IMR-90 (cell line): ENCODE measurements at regions not wholly inside any gene's neighbourhood (a gene's known extent, or its start where the extent isn't known, plus 50 kb on each side); places are given as distances from the start of the nearest gene placed in this dataset.

Source experiments
- MAZ ChIP-seq: IDR thresholded peaks from 2 replicates; pipeline ENCODE4 v1.6.1; 2012; ENCODE audit warnings: low read depth, mild to moderate bottlenecking, low read length, improper control_type of control experiment, moderate library complexity, borderline replicate concordance
- MXI1 ChIP-seq: IDR thresholded peaks from 2 replicates; pipeline ENCODE4 v1.6.1; 2012; ENCODE audit warnings: low read depth, mild to moderate bottlenecking, low read length, moderate library complexity, borderline replicate concordance
- POLR2A ChIP-seq: IDR thresholded peaks from 2 replicates; pipeline ENCODE4 v1.6.1; 2012; ENCODE audit warnings: mild to moderate bottlenecking, low read depth, low read length
- SMC3 ChIP-seq: fragments of 150-350 bp; IDR thresholded peaks from 2 replicates; pipeline ENCODE4 v1.6.1; 2016; ENCODE audit warnings: low read depth, mild to moderate bottlenecking, antibody characterized with exemption, low read length, moderate library complexity
- TF ChIP-seq, protein P1 (sequence below): conservative IDR thresholded peaks from 2 replicates; pipeline ENCODE4 v1.5.1; 2012; ENCODE audit warnings: mild to moderate bottlenecking, low read depth, low read length, improper control_type of control experiment
- TF ChIP-seq, protein P2 (sequence below): fragments of 150-350 bp; IDR thresholded peaks from 2 replicates; pipeline ENCODE4 v1.6.1; 2017; ENCODE audit warnings: mild to moderate bottlenecking, antibody characterized with exemption, low read length, low read depth

DNA sequence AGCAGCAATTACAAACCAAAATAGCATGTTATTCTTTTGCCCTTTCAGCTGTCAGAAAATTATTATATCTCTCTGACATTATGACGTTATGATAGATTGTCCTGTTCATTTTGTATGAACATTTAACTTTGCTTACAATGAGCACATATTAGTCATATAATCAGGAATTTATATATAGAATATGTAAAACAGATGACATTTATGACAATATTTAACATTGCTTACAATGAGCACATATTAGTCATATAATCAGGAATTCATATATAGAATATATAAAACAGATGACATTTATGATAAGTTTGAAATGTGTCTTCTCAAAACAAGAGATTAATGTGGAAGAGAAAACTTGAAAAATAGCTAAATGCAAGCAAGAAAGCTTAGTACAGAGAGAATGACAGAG is 1180.2 kb downstream of the CDH12 start:
- TF ChIP-seq MAZ (no peak), MXI1 (no peak), POLR2A (no peak), SMC3 (no peak)
- TF ChIP-seq, protein P1, sequence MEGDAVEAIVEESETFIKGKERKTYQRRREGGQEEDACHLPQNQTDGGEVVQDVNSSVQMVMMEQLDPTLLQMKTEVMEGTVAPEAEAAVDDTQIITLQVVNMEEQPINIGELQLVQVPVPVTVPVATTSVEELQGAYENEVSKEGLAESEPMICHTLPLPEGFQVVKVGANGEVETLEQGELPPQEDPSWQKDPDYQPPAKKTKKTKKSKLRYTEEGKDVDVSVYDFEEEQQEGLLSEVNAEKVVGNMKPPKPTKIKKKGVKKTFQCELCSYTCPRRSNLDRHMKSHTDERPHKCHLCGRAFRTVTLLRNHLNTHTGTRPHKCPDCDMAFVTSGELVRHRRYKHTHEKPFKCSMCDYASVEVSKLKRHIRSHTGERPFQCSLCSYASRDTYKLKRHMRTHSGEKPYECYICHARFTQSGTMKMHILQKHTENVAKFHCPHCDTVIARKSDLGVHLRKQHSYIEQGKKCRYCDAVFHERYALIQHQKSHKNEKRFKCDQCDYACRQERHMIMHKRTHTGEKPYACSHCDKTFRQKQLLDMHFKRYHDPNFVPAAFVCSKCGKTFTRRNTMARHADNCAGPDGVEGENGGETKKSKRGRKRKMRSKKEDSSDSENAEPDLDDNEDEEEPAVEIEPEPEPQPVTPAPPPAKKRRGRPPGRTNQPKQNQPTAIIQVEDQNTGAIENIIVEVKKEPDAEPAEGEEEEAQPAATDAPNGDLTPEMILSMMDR: no peak
- TF ChIP-seq, protein P2, sequence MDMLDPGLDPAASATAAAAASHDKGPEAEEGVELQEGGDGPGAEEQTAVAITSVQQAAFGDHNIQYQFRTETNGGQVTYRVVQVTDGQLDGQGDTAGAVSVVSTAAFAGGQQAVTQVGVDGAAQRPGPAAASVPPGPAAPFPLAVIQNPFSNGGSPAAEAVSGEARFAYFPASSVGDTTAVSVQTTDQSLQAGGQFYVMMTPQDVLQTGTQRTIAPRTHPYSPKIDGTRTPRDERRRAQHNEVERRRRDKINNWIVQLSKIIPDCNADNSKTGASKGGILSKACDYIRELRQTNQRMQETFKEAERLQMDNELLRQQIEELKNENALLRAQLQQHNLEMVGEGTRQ: no peak
